CD4-positive, alpha-beta T cell treated with Interleukin-17A for 4 hours (primary cell): ENCODE measurements at regions not wholly inside any gene's neighbourhood (a gene's known extent, or its start where the extent isn't known, plus 50 kb on each side); places are given as distances from the start of the nearest gene placed in this dataset.

Source experiments
- DNase-seq: peaks from one replicate; pipeline ENCODE4 v3.0.0-alpha.2; 2020; ENCODE audit warnings: mixed read lengths

- no peak for DNase-seq
These were observed 666.6 kb upstream of the ARGLU1 start for GRCh38 chr13:107234319-107235073.

DNA sequence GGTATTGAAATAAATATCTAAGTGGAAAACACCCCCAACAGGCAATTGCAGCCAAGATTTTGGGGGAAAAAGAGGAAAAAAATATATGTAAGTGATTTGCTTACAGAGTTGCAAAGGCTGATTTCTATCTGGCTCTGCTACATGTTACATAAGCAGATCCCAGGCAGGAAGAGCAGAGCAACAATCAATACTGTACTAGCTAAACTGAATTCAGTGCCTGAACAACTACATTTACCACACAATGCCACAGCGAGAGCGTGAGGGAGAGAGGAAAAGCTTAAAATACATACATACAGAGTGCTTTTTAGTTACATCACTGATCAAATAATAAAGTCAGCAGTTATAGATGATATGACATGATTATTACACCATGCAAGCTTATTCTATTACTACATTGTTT lies 665.6 kb upstream of the ARGLU1 start:
- no peak for DNase-seq

- no peak for DNase-seq
These were observed 664.0 kb upstream of the ARGLU1 start for GRCh38 chr13:107231944-107232343.

GRCh38 chr13:107223867-107224266 lies 655.9 kb upstream of the ARGLU1 start:
- DNase-seq = no peak

DNA sequence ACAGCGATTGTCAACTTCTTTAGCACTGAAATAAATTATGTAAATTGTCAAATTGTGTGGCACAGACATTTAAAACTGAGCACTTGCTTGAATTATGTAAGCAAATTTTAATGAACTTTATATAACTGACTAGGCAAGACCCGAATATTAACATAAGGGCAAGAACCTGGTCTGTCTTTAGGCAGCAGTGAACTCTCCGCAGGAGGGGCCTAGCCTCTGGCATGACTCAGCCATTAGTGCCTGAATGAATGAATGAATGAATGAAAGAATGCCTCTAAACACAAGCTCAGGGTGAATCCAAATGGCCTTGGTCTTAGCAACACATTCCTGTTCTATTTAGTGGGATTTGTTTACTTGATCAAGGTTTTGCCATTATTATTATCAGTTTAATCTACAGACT lies 654.7 kb upstream of the ARGLU1 start:
- DNase-seq = no peak

DNA sequence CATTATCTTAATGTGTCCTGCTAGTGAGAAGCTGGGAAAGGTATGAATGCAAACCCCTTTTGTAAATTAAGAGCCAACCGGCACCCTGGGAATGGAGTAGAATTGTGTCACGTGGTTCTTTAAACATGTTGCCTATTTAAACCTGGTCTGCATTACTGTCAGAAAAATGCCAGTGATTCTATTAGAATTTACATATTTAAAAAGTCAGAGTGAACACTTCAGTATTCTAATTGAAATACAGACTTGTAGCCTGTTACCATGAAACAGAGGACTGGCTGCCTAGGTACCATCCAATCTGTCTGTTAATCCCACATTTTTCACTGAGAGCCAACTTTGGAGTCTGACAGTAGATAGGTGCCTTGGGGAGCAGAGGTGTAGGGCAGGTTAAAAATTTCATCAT lies 652.3 kb upstream of the ARGLU1 start:
- no peak for DNase-seq

DNA sequence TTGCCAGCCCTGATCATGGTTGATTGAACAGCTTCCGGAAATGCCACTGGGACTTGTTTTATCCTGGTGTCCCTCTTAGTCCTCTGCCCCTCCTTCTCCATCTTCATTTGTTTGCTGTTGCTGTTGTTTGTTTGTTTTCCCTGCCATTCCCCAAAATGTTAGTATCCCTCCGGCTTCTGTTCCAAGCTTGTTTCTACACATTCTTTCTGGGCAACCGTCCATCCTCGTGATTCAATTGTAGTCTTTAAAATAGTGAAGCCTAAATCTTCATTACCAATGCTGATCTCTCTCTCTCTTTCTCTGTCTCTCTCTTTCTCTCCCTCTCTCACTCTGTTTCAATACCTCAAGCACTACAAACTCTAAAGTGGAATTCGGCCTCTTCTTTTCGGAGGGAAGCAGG lies 649.3 kb upstream of the ARGLU1 start:
- no peak for DNase-seq

DNA sequence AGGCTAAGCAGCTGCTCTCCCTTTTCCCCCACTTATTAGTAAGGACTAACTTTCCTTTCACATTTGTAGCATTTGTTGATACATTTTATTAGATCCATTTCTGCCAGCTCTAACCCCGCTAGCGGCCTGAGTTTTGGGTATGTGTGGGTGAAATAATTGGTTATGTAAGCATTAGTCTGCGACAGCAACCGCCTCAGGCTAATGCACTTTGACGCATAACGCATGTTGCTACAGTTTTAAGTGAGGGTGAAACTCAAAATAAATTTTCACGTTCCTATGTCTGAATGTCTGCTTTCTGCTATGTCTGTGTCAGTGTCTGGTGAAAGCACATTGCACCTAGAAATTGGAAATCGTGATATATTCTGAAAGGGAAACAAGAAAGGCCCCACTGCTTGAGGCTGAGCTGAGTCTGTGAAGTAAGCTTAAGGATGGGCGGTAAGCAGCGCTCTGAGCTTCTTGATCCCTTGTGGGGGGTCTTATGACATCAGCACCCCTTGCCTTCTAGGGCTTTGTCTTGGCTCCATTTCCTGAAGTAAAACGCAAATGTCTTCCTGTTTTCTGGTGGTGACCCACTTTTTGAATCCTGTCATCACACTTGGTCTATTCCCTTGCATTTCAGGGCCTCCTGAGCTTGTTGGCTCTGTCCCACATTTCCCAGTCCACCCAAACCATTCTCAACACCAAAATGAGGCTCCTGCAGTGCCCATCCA lies 648.3 kb upstream of the ARGLU1 start:
- DNase-seq = no peak

GRCh38 chr13:107211073-107211472 lies 643.1 kb upstream of the ARGLU1 start:
- peak; percentile 33 for DNase-seq

- no peak for DNase-seq
These were observed 642.7 kb upstream of the ARGLU1 start for GRCh38 chr13:107210723-107211030.

- DNase-seq = no peak
These were observed 642.1 kb upstream of the ARGLU1 start for GRCh38 chr13:107209824-107210722.

DNA sequence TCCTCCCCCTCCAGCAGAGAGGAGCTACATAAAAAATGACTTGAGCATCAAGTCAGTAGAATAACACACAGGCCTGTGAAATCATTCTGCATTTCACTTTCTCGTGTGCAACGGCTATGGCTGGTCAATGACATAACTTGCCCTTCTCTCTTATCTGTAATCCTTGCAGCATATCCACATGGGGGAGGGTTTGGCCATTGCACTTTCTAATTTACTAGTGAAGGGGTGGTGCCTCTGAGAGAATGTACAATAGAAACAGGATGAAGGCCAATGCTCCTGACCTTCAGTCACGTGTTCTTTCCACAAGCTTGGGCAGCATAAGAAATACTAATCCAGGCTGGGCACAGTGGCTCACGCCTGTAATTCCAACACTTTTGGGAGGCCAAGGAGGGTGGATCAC lies 641.0 kb upstream of the ARGLU1 start:
- DNase-seq = no peak

DNA sequence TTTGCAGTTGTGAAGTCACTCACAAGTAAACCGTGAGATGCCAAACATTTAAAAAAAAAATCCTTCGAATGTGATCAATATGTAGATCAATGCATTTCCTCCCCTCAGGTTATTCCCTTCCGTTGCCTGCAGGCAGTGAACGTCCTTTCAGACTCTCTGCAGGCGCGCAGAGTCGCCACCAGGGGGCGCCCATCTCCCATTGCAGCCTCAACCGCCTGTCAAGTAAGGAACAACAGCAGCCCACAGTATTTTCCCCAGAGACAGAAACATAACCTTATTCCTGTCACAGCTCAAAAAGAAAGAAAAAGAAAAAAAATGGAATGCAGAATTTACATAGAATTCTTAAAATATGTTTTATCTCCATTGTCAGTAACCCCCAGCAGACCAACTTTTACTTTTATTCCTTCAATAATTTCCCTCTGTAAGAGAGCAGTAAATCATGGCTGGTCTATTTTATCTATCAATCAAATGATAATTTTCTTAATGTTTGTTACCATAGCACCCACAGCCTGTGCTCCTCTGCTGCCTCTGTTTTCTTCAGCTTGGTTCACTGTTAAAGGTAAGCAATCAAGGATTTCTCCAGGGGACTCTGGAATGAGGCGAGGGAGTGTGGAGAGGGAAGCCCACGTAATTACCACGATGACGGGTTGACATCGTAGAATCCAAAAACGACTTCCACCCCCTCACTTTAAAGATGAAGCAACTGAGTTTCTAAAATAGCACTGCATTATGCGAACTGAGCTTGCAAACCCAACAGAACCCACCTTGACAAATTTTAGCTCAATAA lies 637.6 kb upstream of the ARGLU1 start:
- peak; percentile 51 for DNase-seq

DNA sequence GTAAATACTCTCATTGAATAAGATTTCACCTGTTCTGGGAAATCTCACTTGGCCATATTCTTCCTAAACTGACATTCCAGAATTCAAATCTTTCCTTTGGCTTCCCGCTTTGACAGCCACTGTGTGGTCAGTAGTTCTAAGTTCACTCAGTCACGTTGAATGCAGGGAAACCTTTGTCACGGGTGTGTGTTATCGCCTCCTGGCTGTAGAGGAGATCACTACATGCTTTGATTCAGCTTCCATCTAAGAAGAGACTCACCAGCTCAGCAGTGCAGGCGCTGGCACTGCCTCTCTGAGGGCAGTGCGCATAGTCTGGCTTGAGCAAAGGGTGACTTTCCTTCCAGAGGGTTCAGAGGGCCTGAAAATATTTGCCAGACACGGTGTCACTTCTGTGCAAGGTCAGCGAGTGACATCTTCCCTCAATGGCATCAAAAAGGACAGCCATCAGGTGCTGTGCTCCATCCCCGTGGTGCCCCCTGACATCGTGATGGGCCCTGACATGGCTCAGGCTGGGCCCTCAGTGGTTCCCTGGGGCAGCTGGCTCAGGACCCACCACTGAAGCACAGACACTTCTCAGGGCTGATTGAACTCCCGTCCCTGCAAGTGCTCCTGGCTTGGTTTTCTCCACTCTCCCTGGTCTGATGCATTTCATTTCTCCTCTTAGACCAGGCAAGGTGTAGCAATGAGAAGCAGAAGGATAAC lies 635.4 kb upstream of the ARGLU1 start:
- DNase-seq = no peak

DNA sequence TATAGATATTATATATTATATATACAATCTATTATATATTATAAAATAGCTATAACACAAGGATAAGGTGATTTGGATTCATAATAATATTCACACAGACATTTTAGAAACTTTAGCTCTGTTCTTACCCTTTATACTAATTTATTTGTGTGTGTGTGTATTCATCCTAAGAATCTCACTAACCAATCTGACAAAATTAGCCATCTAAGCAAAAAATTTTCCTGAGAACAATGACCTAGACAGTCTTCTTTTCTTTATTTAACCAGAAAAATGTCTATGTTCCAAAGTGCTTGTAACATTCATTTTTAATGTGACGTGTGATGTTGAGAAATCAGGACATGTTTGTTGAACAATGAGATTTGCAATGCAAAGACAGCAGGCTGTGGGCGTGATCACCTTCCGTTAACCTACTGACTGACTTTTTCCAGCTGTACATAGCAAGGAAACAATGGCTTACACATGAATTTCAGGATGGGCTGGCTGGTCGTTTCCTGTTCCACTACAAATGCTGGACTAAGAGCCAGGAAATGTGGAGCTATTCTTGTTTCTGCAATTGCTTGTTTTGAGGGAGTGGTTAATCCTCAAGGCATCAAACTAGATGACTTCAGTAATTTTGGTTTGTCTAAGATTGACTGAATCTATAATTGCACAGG lies 634.6 kb upstream of the ARGLU1 start:
- DNase-seq = no peak

GRCh38 chr13:107200491-107200890 lies 632.6 kb upstream of the ARGLU1 start:
- DNase-seq = no peak

DNA sequence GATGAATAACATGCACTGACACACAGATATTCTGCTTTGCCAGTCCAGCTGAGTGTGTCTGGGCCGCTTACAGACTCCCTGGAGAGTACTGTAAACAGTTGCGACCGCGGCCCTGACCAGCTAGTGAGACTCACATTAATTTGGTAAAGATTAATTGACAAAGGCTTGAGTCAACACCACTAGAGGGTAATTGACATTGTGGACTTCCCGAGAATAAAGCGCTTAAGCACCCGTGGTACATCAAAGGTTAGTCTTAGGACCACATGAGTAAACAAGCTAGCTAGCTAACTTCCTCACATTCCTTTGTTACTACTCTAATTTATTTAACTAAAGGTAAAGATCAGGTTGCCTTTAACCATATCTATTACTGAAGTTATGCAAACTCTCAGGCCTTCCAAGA lies 624.4 kb upstream of the ARGLU1 start:
- DNase-seq = no peak

GRCh38 chr13:107190065-107190464 lies 622.1 kb upstream of the ARGLU1 start:
- DNase-seq = no peak

GRCh38 chr13:107185889-107186288 lies 618.0 kb upstream of the ARGLU1 start:
- no peak for DNase-seq

GRCh38 chr13:107170270-107170931 lies 602.5 kb upstream of the ARGLU1 start:
- DNase-seq = no peak

DNA sequence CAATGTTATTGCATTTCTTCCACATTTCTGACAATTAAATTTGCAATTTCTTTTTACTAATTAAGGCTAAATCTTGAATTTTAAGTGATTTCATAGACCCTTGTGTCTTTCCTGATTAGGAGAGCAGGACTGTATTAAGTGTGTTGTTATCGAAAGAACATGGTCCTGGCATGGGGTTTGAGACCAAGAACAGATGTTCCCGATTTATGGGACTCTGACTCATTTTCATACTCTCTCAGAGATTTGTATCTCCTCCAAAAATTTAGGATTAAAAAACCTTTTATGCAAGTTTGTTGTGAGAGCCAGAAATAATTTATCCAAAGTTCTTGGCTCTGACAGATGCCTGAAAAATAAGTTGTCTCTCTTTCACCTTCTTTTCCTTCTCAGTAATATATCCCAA lies 589.3 kb upstream of the ARGLU1 start:
- DNase-seq = no peak
